SU-DHL-6 (cell line): ENCODE measurements at regions not wholly inside any gene's neighbourhood (a gene's known extent, or its start where the extent isn't known, plus 50 kb on each side); places are given as distances from the start of the nearest gene placed in this dataset.

Experiments used
- CTCF ChIP-seq: fragments of 200-600 bp; sonication (generic); IDR thresholded peaks from one replicate; pipeline ENCODE4 v1.5.1; 2017; ENCODE audit warnings: antibody characterized with exemption, mild to moderate bottlenecking, low read length, moderate library complexity; ENCODE audit not compliant: insufficient read depth, poor library complexity, severe bottlenecking
- EZH2phosphoT487 ChIP-seq: fragments of 200-600 bp; sonication (generic), shearing (Covaris generic); conservative IDR thresholded peaks from 2 replicates; pipeline ENCODE4 v1.6.1; 2018; ENCODE audit warnings: mild to moderate bottlenecking, antibody characterized with exemption, low read length, moderate library complexity, mixed read lengths

GRCh38 chrX:69062493-69062892, 102.8 kb downstream of the PJA1 start:
- TF ChIP-seq CTCF (no peak), EZH2phosphoT487 (no peak)
